Stimulated activated CD8-positive, alpha-beta memory T cell treated with anti-CD3 and anti-CD28 coated beads, Interleukin-15, amount 100 ng/mL, for 48 hours (primary cell): ENCODE measurements at regions not wholly inside any gene's neighbourhood (a gene's known extent, or its start where the extent isn't known, plus 50 kb on each side); places are given as distances from the start of the nearest gene placed in this dataset.
"Not testable (repeated sequence)": the region's sequence is repeated elsewhere in the genome, so short reads cannot be mapped to it uniquely, and the experiment has no call there.

Experiments used
- DNase-seq, 2 donors: peaks; one replicate each; pipeline ENCODE4 v3.0.0-alpha.2; 2020; ENCODE audit warnings: low read depth in 2 of 2

- no peak for DNase-seq
These were observed 234.5 kb downstream of the SATB1 start for GRCh38 chr3:18190646-18191045.

- DNase-seq: no peak
These were observed 235.7 kb downstream of the SATB1 start for GRCh38 chr3:18189282-18190050.

- no peak for DNase-seq
These were observed 236.6 kb downstream of the SATB1 start for GRCh38 chr3:18188491-18188890.

GRCh38 chr3:18185624-18186023 is 239.5 kb downstream of the SATB1 start:
- no peak for DNase-seq

GRCh38 chr3:18182923-18183322 is 242.2 kb downstream of the SATB1 start:
- DNase-seq: not testable (repeated sequence)

GRCh38 chr3:18179521-18179920 is 245.6 kb downstream of the SATB1 start:
- no peak for DNase-seq

- no peak for DNase-seq
These were observed 247.9 kb downstream of the SATB1 start for GRCh38 chr3:18177271-18177670.

GRCh38 chr3:18173891-18174290 is 251.2 kb downstream of the SATB1 start:
- not testable (repeated sequence) for DNase-seq

- DNase-seq: no peak
These were observed 265.5 kb downstream of the SATB1 start for GRCh38 chr3:18159681-18160080.

- DNase-seq: no peak
These were observed 271.5 kb downstream of the SATB1 start for GRCh38 chr3:18153571-18154173.

GRCh38 chr3:18151199-18151598 is 273.9 kb downstream of the SATB1 start:
- DNase-seq: no peak

- no peak for DNase-seq
These were observed 275.2 kb downstream of the SATB1 start for GRCh38 chr3:18149935-18150334.

- DNase-seq: no peak
These were observed 275.8 kb downstream of the SATB1 start for GRCh38 chr3:18149386-18149785.

GRCh38 chr3:18144571-18144970 is 280.6 kb downstream of the SATB1 start:
- DNase-seq: no peak

GRCh38 chr3:18143258-18143780 is 281.8 kb downstream of the SATB1 start:
- DNase-seq: no peak

GRCh38 chr3:18137958-18138357 is 287.2 kb downstream of the SATB1 start:
- no peak for DNase-seq

- DNase-seq: no peak
These were observed 289.9 kb downstream of the SATB1 start for GRCh38 chr3:18135060-18135814.

- no peak for DNase-seq
These were observed 290.6 kb downstream of the SATB1 start for GRCh38 chr3:18134386-18135059.

GRCh38 chr3:18132991-18133390 is 292.1 kb downstream of the SATB1 start:
- DNase-seq: no peak

- DNase-seq: no peak
These were observed 297.1 kb downstream of the SATB1 start for GRCh38 chr3:18127859-18128681.
